IMR-90 (cell line): ENCODE measurements at regions not wholly inside any gene's neighbourhood (a gene's known extent, or its start where the extent isn't known, plus 50 kb on each side); places are given as distances from the start of the nearest gene placed in this dataset.

ENCODE experiments used
- ATAC-seq: fragments of 200-7000 bp; cut with Tn5 transposase; 2 replicates; pipeline ENCODE4 v1.9.1; 2020; ENCODE audit warnings: low read depth, mild to moderate bottlenecking, moderate library complexity
- BruUV-seq: library from RNA; stranded (reverse); fragments of 400-500 nt; replicated peaks from 2 replicates; lab custom pipeline; 2021; lab: Mats Ljungman, UMichigan
- CTCF ChIA-PET: fragments of 300-600 bp; formaldehyde crosslinking; extraction: SDS; loops from one replicate; lab custom pipeline; 2021; ENCODE audit warnings: antibody characterized with exemption; lab: Yijun Ruan, JAX
- POLR2A ChIA-PET: fragments of 300-600 bp; sonication (Branson Sonifier 250); formaldehyde crosslinking; loops from one replicate; lab custom pipeline; 2022; ENCODE audit warnings: antibody characterized with exemption; ENCODE audit not compliant: unreplicated experiment; lab: Charles Lee
- DNase-seq: peaks from one replicate; pipeline ENCODE4 v3.0.0; 2013
- H2AFZ ChIP-seq: replicated peaks from 2 replicates; pipeline ENCODE3; 2013; ENCODE audit warnings: low read length, mild to moderate bottlenecking; ENCODE audit not compliant: poor library complexity
- H2AK5ac ChIP-seq: 2 replicates; pipeline ENCODE4 v1.6.1; 2013; ENCODE audit warnings: low read depth, low read length, inconsistent platforms
- H2AK9ac ChIP-seq: replicated peaks from 2 replicates; pipeline ENCODE3; 2013; ENCODE audit warnings: mild to moderate bottlenecking, low read depth, low read length, moderate library complexity; ENCODE audit not compliant: poor library complexity
- H2BK120ac ChIP-seq: 2 replicates; pipeline ENCODE4 v1.6.1; 2013; ENCODE audit warnings: low read depth, low read length, inconsistent platforms
- H2BK15ac ChIP-seq: 3 replicates; pipeline ENCODE4 v1.6.1; 2013; ENCODE audit warnings: low read depth, low read length, inconsistent platforms
- H2BK20ac ChIP-seq: 2 replicates; pipeline ENCODE4 v1.6.1; 2013; ENCODE audit warnings: low read depth, mild to moderate bottlenecking, inconsistent platforms, low read length, moderate library complexity
- H2BK5ac ChIP-seq: 2 replicates; pipeline ENCODE4 v1.6.1; 2013; ENCODE audit warnings: mild to moderate bottlenecking, low read depth, low read length, inconsistent platforms; ENCODE audit not compliant: poor library complexity, severe bottlenecking
- H3K14ac ChIP-seq: replicated peaks from 2 replicates; pipeline ENCODE4 v1.6.1; 2013; ENCODE audit warnings: low read depth, low read length, inconsistent platforms
- H3K18ac ChIP-seq: 2 replicates; pipeline ENCODE4 v1.6.1; 2013; ENCODE audit warnings: low read depth, low read length, control low read depth
- H3K23ac ChIP-seq: 2 replicates; pipeline ENCODE4 v1.6.1; 2013; ENCODE audit warnings: low read depth, low read length, inconsistent platforms
- H3K27ac ChIP-seq: 2 replicates; pipeline ENCODE4 v1.5.1; 2013; ENCODE audit warnings: mild to moderate bottlenecking, control low read depth, low read length; ENCODE audit not compliant: insufficient read depth
- H3K27me3 ChIP-seq: 2 replicates; pipeline ENCODE4 v1.6.1; 2013; ENCODE audit warnings: low read length; ENCODE audit not compliant: control insufficient read depth, insufficient read depth
- H3K36me3 ChIP-seq: 2 replicates; pipeline ENCODE4 v1.6.1; 2013; ENCODE audit warnings: low read length, mixed read lengths; ENCODE audit not compliant: control insufficient read depth, insufficient read depth
- H3K4ac ChIP-seq: 2 replicates; pipeline ENCODE4 v1.6.1; 2013; ENCODE audit warnings: low read depth, low read length, inconsistent platforms
- H3K4me1 ChIP-seq: 2 replicates; pipeline ENCODE4 v1.6.1; 2013; ENCODE audit warnings: low read length, mixed read lengths; ENCODE audit not compliant: control insufficient read depth, insufficient read depth
- H3K4me2 ChIP-seq: 2 replicates; pipeline ENCODE4 v1.6.1; 2013; ENCODE audit warnings: low read depth, mild to moderate bottlenecking, control low read depth, low read length, moderate library complexity
- H3K4me3 ChIP-seq: 2 replicates; pipeline ENCODE4 v1.5.1; 2013; ENCODE audit warnings: low read depth, mild to moderate bottlenecking, control low read depth, low read length, moderate library complexity; ENCODE audit not compliant: insufficient read depth
- H3K56ac ChIP-seq: 2 replicates; pipeline ENCODE4 v1.6.1; 2013; ENCODE audit warnings: low read length, inconsistent platforms; ENCODE audit not compliant: insufficient read depth; ENCODE audit errors: extremely low read depth
- H3K79me1 ChIP-seq, 2 experiments: 2 replicates each; pipeline ENCODE4 v1.6.1; 2013; ENCODE audit warnings: low read length in 2 of 2, inconsistent platforms in 1 of 2, low read depth in 1 of 2
- H3K9ac ChIP-seq: 2 replicates; pipeline ENCODE4 v1.6.1; 2013; ENCODE audit warnings: low read depth, low read length, control low read depth
- H3K9me1 ChIP-seq: 2 replicates; pipeline ENCODE4 v1.6.1; 2013; ENCODE audit warnings: low read length, inconsistent platforms; ENCODE audit not compliant: insufficient read depth
- H3K9me3 ChIP-seq: 2 replicates; pipeline ENCODE4 v1.6.1; 2013; ENCODE audit warnings: low read length; ENCODE audit not compliant: control insufficient read depth, insufficient read depth
- H4K20me1 ChIP-seq: 2 replicates; pipeline ENCODE4 v1.6.1; 2013; ENCODE audit warnings: low read length, inconsistent platforms; ENCODE audit not compliant: insufficient read depth
- H4K5ac ChIP-seq: 2 replicates; pipeline ENCODE4 v1.6.1; 2013; ENCODE audit warnings: mild to moderate bottlenecking, low read depth, low read length, control low read depth
- H4K8ac ChIP-seq, 2 experiments: 2 replicates each; pipeline ENCODE4 v1.6.1; 2013; ENCODE audit warnings: low read depth in 2 of 2, low read length in 2 of 2, control low read depth in 1 of 2, inconsistent platforms in 1 of 2
- H4K91ac ChIP-seq: 2 replicates; pipeline ENCODE4 v1.6.1; 2013; ENCODE audit warnings: low read depth, low read length, inconsistent platforms; ENCODE audit not compliant: insufficient read depth
- BHLHE40 ChIP-seq: fragments of 150-350 bp; IDR thresholded peaks from 2 replicates; pipeline ENCODE4 v1.6.1; 2016; ENCODE audit warnings: mild to moderate bottlenecking, low read depth, low read length
- CEBPB ChIP-seq: IDR thresholded peaks from 2 replicates; pipeline ENCODE4 v1.6.1; 2012; ENCODE audit warnings: low read depth, low read length, improper control_type of control experiment
- CHD1 ChIP-seq: IDR thresholded peaks from 2 replicates; pipeline ENCODE4 v1.6.1; 2012; ENCODE audit warnings: low read depth, low read length, improper control_type of control experiment
- CTCF ChIP-seq: conservative IDR thresholded peaks from 2 replicates; pipeline ENCODE4 v1.5.1; 2012; ENCODE audit warnings: mild to moderate bottlenecking, low read depth, low read length, improper control_type of control experiment
- ELK1 ChIP-seq: fragments of 150-350 bp; IDR thresholded peaks from 2 replicates; pipeline ENCODE4 v1.6.1; 2016; ENCODE audit warnings: low read depth, mild to moderate bottlenecking, low read length, moderate library complexity, borderline replicate concordance
- FOS ChIP-seq: fragments of 150-350 bp; IDR thresholded peaks from 2 replicates; pipeline ENCODE4 v1.6.1; 2016; ENCODE audit warnings: low read depth, low read length
- MAFK ChIP-seq: IDR thresholded peaks from 2 replicates; pipeline ENCODE4 v1.6.1; 2012; ENCODE audit warnings: low read depth, low read length, improper control_type of control experiment
- MAZ ChIP-seq: IDR thresholded peaks from 2 replicates; pipeline ENCODE4 v1.6.1; 2012; ENCODE audit warnings: low read depth, mild to moderate bottlenecking, low read length, improper control_type of control experiment, moderate library complexity, borderline replicate concordance
- MXI1 ChIP-seq: IDR thresholded peaks from 2 replicates; pipeline ENCODE4 v1.6.1; 2012; ENCODE audit warnings: low read depth, mild to moderate bottlenecking, low read length, moderate library complexity, borderline replicate concordance
- NFE2L2 ChIP-seq: fragments of 150-350 bp; IDR thresholded peaks from 2 replicates; pipeline ENCODE4 v1.6.1; 2016; ENCODE audit warnings: low read depth, mild to moderate bottlenecking, low read length
- POLR2A ChIP-seq: IDR thresholded peaks from 2 replicates; pipeline ENCODE4 v1.6.1; 2012; ENCODE audit warnings: mild to moderate bottlenecking, low read depth, low read length
- RAD21 ChIP-seq: IDR thresholded peaks from 2 replicates; pipeline ENCODE4 v1.6.1; 2012; ENCODE audit warnings: low read length, improper control_type of control experiment
- RCOR1 ChIP-seq: IDR thresholded peaks from 2 replicates; pipeline ENCODE4 v1.6.1; 2012; ENCODE audit warnings: mild to moderate bottlenecking, low read length, improper control_type of control experiment; ENCODE audit not compliant: insufficient replicate concordance
- RFX5 ChIP-seq: IDR thresholded peaks from 2 replicates; pipeline ENCODE4 v1.8.0; 2012; ENCODE audit warnings: low read depth, mild to moderate bottlenecking, low read length, moderate library complexity
- SMC3 ChIP-seq: fragments of 150-350 bp; IDR thresholded peaks from 2 replicates; pipeline ENCODE4 v1.6.1; 2016; ENCODE audit warnings: low read depth, mild to moderate bottlenecking, antibody characterized with exemption, low read length, moderate library complexity
- USF2 ChIP-seq: fragments of 150-350 bp; IDR thresholded peaks from 2 replicates; pipeline ENCODE4 v1.6.1; 2017; ENCODE audit warnings: mild to moderate bottlenecking, antibody characterized with exemption, low read length, low read depth
- WGBS, 2 experiments: methylation state at CpG; one replicate each; pipeline versions ENCODE4 v1.1.5 to v1.1.7; 2013; ENCODE audit warnings: missing lambda C conversion rate in 2 of 2; ENCODE audit not compliant: insufficient read length in 1 of 2; ENCODE audit errors: extremely low coverage in 2 of 2; 5-methylcytosine and 5-hydroxymethylcytosine counted together
- dilution Hi-C: fragments of 300-500 bp; cut with HindIII; formaldehyde crosslinking; loops from one replicate; pipeline ENCODE4 v1.14.3; 2018; ENCODE audit warnings: low sequenced_read_pairs; ENCODE audit not compliant: unreplicated experiment
- in situ Hi-C: fragments of 300-500 bp; cut with MboI; formaldehyde crosslinking; loops from 3 replicates; pipeline ENCODE4 v1.14.3; 2019; ENCODE audit warnings: low sequenced_read_pairs, inconsistent platforms, mixed read lengths
- intact Hi-C: fragments of 100-400 bp; cut with micrococcal nuclease; formaldehyde crosslinking; loops from 2 replicates; pipeline ENCODE4 v1.10.0; 2022

- Histone ChIP-seq H3K9ac (no peak overlapping the region), H3K4me2 (no peak overlapping the region), H3K4me3 (no peak overlapping the region), H3K14ac (no peak overlapping the region), H3K36me3 (no peaks in the 10 kb centered on the region), H3K27ac (no peak overlapping the region), H2BK15ac (no peak overlapping the region), H2BK20ac (no peak overlapping the region), H2AK9ac (no peak overlapping the region), H3K9me1 (no peaks in the 10 kb centered on the region), H3K9me3 (peaks cover 2% of the 10 kb centered on the region), H3K4ac (no peak overlapping the region), H2BK5ac (no peak overlapping the region), H2BK120ac (no peak overlapping the region), H4K20me1 (no peaks in the 10 kb centered on the region), H3K27me3 (no peaks in the 10 kb centered on the region), H4K8ac (no peak overlapping the region), H4K91ac (no peak overlapping the region), H3K4me1 (no peaks in the 10 kb centered on the region), H2AFZ (no peak overlapping the region), H2AK5ac (no peak overlapping the region), H3K23ac (no peak overlapping the region), H4K5ac (no peak overlapping the region), H3K18ac (no peak overlapping the region), H3K56ac (no peak overlapping the region), H3K79me1 (no peaks in the 10 kb centered on the region)
- WGBS, 2 experiments: no CpG with 5 or more reads among the region's 5 CpGs
- CTCF ChIA-PET: no interaction called here
- TF ChIP-seq RFX5 (no peak), NFE2L2 (no peak), RAD21 (no peak), SMC3 (no peak), MAFK (no peak), CTCF (no peak), CEBPB (no peak), RCOR1 (no peak), USF2 (no peak), MXI1 (no peak), POLR2A (no peak), CHD1 (no peak), BHLHE40 (no peak), FOS (no peak), MAZ (no peak), ELK1 (no peak)
- BruUV-seq: no TSS peak
- intact Hi-C loops (no loop called here), in situ Hi-C loops (no loop called here), dilution Hi-C loops (no loop called here)
- DNase-seq: no peak
- POLR2A ChIA-PET: no interaction called here
- no peak for ATAC-seq
Observed at GRCh38 chr4:154119317-154119716, 330.4 kb upstream of the SFRP2 start.
